ENCODE measurements at regions not wholly inside any gene's neighbourhood (a gene's known extent, or its start where the extent isn't known, plus 50 kb on each side); places are given as distances from the start of the nearest gene placed in this dataset.

GRCh38 chr18:24677011-24677410 lies 216.6 kb downstream of the HRH4 start:
- no peak for DNase-seq

- DNase-seq: no peak
Measured at GRCh38 chr18:24678107-24678506, 217.7 kb downstream of the HRH4 start.

GRCh38 chr18:24678626-24679025 lies 218.2 kb downstream of the HRH4 start:
- DNase-seq: no peak

- DNase-seq: no peak
Measured at GRCh38 chr18:24679062-24679461, 218.6 kb downstream of the HRH4 start.

GRCh38 chr18:24683925-24684324 lies 223.5 kb downstream of the HRH4 start:
- no peak for DNase-seq

GRCh38 chr18:24685254-24685959 lies 225.0 kb downstream of the HRH4 start:
- no peak for DNase-seq

- no peak for DNase-seq
Measured at GRCh38 chr18:24695168-24695567, 234.7 kb downstream of the HRH4 start.

- DNase-seq: no peak
Measured at GRCh38 chr18:24702001-24702515, 241.6 kb downstream of the HRH4 start.

- DNase-seq: no peak
Measured at GRCh38 chr18:24703316-24703715, 242.9 kb downstream of the HRH4 start.

GRCh38 chr18:24704946-24705630 lies 244.7 kb downstream of the HRH4 start:
- no peak for DNase-seq

- DNase-seq: no peak
Measured at GRCh38 chr18:24710474-24710873, 250.0 kb downstream of the HRH4 start.

- no peak for DNase-seq
Measured at GRCh38 chr18:24719791-24720190, 259.4 kb downstream of the HRH4 start.

GRCh38 chr18:24721388-24721787 lies 261.0 kb downstream of the HRH4 start:
- DNase-seq: no peak

- DNase-seq: no peak
Measured at GRCh38 chr18:24725644-24726415, 265.4 kb downstream of the HRH4 start.

- DNase-seq: peak; percentile 19
Measured at GRCh38 chr18:24726727-24727492, 266.5 kb downstream of the HRH4 start.

GRCh38 chr18:24727685-24728084 lies 267.2 kb downstream of the HRH4 start:
- DNase-seq: no peak

GRCh38 chr18:24731158-24731557 lies 270.7 kb downstream of the HRH4 start:
- DNase-seq: no peak

GRCh38 chr18:24731981-24732380 lies 271.5 kb downstream of the HRH4 start:
- no peak for DNase-seq

GRCh38 chr18:24734058-24734457 lies 273.6 kb downstream of the HRH4 start:
- no peak for DNase-seq

- DNase-seq: no peak
Measured at GRCh38 chr18:24735624-24736231, 275.3 kb downstream of the HRH4 start.

GRCh38 chr18:24736662-24737330 lies 276.4 kb downstream of the HRH4 start:
- DNase-seq: no peak

- DNase-seq: no peak
Measured at GRCh38 chr18:24740829-24741228, 280.4 kb downstream of the HRH4 start.

All from NCI-H1048 (cell line).